ENCODE measurements at regions not wholly inside any gene's neighbourhood (a gene's known extent, or its start where the extent isn't known, plus 50 kb on each side); places are given as distances from the start of the nearest gene placed in this dataset.

DNA sequence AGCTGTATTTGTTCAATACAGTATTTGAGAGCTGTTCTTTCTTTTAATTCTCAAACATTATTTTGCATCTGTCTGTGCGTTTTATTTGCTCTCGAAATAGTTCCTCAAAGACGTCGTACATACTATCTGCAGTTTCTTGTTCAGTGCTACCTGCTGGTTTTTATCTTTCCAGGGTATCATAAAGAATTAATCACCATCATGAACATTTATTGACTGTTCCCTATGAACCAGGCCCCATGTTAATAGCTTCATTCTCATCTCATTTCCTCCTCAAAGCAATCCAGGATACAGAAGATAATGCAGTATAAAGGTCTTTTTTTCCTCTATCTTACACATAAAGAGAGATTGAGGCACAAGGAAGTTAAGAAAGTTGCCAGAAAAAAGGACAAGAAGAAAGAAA, 211.8 kb downstream of the DACT1 start:
- DNase-seq = no peak

DNA sequence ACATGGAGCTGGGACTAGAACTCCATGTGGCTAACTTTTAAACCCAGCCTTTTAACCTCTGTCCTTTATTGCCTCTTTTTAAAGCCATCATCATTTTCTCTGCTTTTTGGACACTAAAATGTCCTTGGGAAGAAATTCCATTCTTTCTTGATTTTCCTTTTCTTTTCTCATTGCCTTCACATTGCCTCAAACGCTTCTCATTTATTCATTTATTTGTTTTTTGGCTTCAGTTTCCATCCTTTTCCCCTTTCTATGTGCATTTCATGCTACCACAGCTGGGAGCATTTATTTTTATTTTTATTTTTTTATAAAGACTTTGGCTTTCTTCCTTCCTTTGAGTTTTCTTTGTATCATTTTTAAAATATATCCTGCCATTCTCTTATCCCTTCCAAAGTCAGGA, 212.2 kb downstream of the DACT1 start:
- no peak for DNase-seq

DNA sequence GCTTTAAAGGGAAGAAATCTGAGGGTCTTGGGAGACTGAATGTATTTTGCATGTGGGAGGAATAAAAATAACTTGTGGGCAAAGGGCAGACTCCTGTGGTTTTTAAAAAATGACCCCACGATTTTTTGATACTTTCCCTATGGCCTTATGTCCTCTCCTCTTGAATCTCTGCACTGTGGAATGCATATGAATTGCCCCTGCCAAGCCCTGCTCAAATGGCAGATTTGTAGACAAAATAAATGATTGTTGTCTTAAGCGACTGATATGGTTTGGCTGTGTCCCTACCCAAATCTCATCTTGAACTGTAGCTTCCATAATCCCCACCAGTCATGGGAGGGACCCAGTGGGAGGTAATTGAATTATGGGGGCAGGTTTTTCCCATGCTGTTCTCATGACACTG, 223.8 kb downstream of the DACT1 start:
- no peak for DNase-seq

DNA sequence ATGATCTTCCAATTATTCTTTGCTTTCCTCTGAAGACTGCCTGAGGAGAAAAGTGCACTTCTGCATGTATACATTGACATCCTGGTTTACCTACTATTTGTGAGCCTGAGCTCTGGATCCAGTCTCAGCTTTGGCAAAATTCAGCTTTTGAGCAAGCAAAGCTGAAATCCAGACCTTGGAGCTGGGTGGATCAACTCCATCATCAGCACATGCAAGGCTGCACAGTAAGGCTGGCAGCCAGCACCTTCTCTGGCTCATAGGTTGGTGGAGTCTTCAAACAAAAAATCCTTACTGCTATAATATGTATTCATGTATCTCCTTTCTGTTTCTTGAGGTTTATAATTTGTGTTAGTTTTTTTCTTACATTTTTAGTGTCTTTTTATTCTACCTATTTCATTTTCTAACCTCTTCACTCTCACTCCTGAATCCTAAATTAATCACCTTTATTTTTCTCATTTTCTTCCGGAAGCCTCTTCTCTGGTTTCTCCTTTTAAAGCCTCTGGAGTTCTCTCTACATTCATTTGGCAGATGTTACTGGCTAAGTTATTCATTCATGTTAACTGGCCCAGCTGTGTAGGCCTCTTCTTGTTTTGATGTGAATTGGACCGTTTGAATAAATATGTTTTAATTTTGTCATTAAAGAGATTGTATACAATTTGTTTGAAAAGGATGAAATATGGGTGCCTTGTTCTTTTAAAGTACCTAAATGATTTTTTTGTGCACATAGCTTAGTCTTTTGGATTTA, 224.8 kb downstream of the DACT1 start:
- DNase-seq = no peak

DNA sequence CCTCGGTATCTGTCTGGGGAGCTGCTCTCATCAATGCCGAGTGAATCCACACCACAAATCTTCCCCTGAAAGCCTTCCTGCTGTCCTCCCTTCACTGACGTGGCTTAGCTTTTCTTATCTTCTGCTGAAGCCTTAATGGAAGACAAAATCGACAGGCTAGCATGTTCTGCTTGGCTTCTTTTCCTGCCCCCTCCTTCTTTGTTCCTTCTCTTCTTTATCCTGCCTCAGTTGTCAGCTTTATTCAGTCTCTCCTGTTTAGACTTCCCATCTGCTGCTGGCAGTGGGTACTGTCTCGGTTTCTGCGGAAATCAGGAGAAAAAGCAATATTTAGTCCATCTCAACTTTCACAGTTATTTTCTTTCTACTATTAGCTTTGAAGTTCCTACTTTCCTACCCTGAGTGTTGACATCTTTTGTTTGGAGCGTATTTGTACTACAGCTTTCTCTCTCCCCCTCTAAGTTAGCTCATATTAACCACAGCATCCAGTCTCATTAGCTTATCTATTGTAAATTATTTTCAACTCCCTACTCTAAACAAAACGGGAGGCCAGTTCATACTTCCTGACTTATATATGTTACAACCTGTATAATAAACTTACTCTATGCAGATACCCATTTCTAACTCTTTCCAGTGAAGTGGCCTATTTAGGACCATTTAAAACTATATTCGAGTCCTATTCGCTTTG, 226.0 kb downstream of the DACT1 start:
- no peak for DNase-seq

DNA sequence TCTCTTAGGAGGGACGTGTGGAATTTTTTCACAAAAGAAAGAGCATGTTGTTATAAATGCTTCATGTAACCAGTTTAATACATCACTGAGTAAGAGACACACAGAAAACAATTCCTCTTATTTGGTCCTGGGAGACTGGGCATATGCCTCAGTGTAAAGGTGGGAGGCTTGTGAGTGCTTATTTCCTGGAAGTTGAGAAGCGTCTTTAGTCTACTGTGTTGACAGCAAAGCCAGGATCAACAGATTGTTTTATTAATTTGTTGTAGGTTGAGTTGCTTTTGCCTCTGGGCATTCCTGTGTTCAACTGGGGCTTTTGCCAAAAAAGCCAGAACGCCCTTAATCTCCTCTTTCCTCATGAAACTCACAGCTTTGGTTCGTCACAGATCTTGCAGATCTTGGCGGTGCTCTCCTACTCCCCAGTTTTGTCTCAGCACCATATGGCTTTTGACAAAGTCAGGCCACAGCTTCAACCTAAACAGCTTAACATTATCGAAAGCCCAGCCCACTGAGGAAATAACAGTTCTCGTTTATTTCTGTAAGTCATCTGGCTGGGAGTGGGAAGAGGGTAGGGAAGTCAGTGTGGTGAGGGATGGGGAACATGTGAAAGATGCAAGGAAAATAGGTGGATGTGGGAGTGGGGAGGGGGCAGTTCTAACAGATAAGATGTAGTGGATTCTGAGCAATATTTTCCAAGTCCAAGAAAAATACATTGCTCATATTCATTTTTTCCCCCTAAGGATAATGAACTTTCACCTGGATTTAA, 227.2 kb downstream of the DACT1 start:
- peak; percentile 12 to 30 for DNase-seq

DNA sequence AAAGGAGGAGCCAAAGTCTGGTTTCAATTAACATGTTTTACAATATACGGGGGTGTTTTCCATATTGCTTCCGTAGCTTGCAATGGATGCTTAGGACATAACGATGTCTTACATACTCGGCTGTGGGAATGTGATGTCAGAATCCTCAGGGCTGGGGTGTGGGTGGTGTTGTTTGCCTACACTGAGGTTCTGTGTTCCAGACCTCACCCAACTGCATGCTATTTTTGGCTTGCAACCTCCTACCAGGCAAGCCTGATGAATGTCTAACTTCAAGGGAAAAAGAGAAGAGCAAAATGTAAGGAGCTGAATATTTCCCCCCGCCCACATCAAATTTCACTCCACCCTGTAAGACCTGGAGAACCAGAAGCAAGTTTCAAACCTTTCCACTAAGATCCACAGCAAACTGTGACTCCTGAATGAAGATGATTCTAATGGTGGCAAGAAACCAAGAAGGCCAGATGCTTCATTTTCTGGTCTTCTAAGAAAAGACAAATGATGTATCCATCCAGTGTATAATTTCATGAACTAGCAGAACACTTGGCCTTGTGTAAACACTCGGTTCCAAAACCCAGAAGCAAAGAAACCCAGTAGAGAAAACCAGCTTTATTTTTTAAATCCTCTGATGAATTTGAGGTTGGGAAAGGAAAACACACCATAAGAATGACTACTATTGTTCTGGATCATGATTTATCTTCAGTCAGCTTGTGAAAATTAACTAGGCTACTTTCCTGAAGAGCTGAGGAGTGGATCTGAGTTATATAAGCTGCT, 227.9 kb downstream of the DACT1 start:
- peak; percentile 37 to 55 for DNase-seq

DNA sequence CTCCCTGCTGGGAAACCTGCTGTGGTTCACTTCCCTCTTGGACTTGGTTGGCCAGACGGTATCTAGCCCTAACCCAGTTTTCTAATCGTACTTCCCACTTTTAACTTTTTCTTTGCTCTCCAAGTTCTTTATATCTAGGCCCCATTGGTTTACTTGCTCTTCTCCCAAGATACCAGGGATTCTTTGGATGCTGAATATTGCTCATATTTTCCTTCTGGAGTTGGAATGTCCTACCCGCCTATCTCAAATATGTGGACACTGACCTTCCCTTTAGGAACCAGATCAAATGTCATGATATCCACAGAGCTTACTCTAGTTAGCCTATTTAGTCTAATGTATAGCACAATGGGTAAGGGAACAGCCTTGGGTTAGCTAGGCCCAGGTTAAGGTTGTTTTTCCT, 228.6 kb downstream of the DACT1 start:
- peak; percentile 19 to 23 for DNase-seq

DNA sequence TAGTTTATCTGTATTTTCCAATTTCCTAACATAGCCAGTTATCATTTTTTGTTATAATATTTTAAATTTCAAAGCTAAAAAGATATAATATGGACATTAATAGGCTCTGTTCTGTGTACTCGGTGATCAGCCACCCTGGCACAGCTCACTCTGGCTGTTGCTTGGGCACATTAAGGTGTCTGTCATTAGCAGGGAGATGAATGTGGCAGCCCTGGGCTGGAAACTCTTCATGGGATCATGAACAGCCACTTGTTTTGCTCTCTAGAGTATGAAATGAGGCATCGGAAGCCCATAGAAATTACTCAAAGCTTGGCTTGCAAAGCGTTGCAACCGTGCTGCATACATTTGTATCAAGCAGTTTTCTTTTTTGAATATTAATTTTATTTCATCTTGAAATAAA, 233.2 kb downstream of the DACT1 start:
- DNase-seq = no peak

DNA sequence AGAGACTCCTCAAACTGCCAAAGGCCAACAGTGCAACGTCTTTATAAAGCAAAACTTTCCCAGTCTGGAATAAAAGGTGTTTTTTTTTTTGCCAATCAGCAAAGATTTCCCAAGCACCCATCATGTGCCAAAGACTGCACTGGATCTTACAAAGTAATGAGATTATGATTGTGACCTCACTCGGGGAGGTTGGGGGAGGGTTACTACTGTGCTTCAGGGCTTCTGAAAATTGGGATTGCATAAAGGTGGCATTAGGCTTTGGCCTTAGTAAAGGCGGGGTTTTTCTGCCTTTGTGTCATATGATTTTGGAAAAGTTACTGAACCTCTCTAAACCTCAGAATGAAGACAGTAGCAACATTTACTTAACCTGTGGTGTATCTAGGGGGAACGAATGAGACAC, 233.8 kb downstream of the DACT1 start:
- DNase-seq = no peak

DNA sequence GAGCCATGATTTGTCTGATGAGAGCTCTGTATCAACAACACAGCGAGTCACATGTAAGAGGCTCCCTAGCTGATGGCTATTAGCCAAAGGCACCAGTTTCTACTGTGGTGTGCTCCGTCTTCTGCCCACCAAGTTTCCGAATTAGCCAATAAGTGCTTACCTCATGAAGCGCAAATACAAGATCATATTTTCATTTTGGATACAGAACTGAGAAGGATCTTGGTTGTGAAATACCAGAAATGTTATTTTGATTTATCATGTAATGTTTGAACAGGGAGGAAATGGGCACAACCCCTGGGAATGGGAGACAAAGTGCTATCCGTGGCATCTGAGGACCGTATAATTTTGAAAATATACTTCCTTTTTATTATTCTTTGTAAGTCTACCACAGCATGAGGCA, 234.3 kb downstream of the DACT1 start:
- DNase-seq = peak in 1 of 2 donors; percentile 4

DNA sequence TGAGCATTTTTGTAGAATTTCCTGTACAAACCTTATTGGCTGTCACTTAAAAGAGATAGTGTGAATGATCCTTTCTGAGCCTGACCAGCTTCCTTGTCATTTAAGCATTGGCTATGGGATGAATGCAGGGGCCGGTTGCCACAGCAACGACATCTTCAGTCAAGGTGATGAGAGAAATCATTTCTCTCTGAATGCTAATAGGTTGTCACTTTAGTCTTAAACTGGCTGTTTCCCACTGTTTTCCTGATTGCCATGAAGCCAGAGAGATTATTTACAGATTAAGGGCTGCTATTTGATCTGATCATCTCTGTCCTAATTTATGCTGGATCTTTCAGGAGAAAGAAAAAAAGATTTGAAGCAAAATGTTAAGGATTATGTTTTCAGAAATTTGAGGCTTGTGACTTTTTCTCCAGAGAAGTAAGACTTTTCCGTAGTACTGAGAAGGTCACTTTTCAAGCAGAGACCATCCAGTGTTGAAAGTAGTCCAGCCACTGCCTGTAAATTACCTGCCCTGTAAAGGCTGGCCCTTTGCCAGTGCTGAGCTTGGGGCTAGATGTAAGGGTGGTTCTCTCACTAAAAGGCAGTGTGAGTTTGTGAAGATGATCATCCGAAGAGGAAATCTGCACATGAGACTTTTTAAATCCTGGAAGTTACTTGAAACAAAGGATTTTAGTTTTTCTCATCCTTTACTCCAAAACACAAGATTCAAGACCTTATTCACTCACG, 235.6 kb downstream of the DACT1 start:
- DNase-seq = no peak

DNA sequence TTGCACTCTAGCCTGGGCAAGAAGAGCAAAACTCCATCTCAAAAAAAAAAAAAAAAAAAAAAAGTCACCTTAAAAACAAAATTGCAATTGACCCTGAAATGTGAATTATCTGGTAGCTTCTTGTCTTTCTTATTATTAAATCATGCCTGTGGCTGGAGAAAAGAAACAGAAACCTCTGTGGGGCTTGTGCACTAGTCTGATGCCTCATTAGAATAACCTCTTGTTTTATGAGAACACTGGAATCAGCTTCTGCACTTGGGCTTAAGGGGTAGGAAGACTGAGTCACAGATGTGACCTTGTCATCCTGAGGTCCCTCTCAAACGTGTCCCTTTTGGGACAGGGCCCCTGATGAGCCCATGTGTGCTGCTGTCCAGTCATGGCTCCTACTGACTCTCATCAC, 237.9 kb downstream of the DACT1 start:
- no peak for DNase-seq

DNA sequence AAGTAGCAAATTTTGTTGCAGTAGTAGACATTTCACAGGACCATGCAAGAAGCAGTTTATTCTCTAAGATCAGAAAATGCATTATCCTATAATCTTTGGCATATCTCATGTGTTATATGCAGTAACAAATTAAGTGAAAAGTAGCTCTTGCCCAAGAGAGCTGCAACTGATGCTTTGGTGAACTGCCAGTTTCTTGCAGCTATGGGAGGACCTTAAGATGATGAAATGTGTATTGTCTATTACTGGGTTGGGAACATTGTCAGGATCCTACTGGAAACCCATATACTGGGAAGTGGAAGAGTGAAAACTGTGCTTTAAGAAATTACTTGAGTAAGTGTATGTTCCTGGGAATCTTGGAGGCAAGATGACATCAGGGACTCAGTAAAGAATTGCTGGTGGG, 238.8 kb downstream of the DACT1 start:
- no peak for DNase-seq

DNA sequence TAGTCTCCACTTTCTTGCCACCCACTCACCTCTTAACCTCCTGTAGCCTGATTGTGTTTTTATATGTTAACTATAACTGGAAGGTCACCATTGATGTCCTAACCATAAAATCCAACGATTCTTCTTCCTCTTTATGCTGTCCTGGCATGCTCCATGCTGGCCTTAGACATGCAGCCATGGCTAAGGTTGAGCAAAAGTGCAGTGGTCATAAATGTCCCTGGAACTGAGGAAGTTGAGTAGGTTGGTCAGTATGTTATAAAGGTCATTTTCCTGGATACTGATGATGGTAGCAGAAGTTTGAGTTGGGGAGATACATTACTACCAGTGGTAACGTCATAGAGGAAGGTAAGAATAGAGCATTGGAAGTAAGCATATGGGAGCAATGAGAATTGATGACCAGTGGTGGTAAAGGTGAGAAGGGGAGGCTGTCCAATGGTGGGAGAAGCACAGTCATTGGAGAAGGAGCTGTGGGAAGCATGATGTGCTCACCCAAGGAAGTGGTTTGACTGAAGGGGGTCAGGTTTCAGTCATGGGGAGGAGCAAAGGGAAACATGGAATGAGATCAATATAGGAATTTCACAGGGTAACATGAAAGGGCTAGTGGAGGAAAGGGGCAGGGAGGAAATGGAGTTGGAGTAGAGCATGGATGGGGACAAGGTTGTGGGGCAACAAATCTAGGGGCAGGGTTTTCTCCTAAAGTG, 240.8 kb downstream of the DACT1 start:
- DNase-seq = peak; percentile 24 to 45

DNA sequence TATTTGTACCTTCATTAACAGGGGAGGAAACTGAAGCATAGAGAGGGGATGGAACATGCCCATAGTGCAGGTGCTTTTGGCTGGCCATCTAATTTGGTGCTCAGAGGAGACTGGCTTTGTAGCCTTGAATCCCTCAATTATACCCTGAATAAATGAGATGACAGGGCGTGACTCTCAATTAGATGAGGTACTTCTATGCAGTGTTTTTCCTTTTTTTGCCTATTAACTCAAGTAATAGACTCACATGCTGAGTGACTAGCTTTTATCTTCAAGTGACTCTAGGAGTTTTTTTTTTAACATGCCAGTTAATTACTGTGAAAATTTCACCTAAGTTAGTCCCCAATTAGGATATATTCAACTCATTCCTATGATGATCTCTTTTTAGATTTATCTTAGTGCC, 243.7 kb downstream of the DACT1 start:
- no peak for DNase-seq

DNA sequence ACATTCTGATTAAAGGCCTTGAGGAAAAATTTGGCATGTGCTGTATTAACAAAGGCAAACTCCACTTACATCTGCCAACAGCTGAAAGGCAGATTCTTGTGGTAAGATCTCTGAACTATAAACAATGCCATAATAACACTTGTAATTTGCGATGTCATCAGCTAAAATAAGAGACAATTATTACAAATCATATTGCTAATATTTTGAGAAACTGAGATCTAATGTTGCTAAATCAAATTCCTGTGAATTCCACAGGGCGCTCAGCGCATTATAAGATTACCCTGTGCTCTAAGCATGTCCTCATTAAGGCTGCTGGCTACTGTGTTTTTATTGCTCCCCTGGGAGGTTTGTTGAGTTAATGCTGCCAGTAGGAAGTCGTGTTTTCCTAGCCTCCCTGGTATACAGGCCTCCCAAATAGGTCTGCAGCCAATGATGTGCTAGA, 244.8 kb downstream of the DACT1 start:
- no peak for DNase-seq

DNA sequence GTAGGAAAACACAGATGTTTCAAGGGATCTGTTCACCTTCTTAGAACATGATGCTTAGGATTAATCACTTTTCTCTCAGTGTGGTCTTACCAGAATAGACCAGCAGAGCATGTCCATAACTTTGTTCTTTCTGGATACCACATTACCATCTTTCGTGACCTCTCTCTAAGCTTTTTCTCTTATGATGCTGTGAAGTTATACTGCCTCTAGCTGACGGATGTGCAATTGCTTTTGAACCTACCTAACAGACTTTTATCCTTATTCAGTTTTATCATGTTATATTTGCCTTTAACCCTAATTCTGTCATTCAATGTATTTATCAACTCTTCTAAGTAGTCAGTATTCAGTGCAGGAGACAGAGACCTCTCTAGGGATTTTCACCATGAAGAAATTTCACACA, 246.7 kb downstream of the DACT1 start:
- DNase-seq = no peak

DNA sequence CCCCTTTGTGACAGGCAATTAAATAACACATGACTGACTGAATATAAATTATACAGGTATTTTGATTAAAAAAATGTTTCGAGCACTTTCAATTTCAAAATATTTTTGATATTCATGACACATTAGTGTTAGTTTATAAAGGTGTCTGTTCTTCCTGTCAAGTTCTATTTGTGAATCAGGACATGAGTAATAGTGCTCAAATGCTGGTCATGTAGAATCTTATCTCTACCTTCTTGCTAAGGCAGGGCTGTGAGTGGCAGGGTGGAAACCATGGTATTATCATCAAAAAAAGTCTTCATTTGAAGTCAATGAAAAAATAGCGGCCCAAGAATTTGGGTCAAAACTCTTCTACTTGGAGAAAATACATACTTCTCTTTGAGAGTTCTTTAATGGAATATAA, 250.2 kb downstream of the DACT1 start:
- DNase-seq = no peak

DNA sequence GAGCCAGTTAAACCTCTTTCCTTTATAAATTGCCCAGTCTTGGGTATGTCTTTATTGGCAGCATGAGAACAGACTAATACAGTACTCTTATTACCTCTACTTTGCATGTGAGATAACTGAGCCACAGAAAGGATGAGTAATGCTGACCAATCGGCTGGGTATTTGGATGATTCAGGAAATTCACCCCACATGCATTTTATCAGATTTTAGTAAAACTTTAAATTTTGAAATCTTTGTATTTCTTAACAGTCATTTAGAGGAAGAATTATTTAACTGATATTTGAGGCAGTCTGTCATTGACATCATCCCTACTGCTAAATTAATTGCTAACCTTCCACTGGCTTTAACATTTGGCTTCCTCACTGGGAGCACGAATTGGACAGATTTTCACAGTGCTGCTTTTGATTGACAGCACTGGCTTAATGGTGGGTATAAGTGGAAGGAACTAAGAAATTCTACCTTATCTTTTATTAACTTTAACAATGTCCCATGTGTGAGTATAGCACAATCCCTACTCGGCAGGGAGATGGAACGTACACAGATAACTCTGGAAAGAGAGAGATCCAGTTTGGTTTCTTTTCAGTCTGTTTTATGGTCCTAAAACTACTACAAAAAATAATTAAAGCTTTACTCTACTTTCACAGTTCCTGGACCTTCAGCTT, 261.0 kb downstream of the DACT1 start:
- DNase-seq = no peak

DNA sequence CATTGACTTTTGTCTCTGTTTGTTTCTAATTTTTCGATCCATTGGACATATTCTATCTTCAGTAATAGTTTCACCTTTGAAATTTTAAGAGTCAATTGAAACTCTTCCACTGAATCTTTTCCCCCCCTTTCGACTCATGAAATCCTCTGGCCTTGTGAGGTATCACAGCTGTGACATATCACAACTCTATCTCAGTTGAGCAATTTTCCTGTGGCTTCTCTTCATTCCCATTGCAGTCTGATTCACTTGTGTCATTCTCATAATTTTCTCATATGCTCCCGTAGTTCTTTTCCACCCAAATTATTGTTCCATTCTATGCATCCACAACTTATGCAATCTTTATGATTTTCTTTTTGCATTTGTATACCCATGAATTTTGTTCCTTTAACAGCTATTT, 261.6 kb downstream of the DACT1 start:
- no peak for DNase-seq
